Gastroesophageal sphincter (tissue), 3 donors: ENCODE measurements at regions not wholly inside any gene's neighbourhood (a gene's known extent, or its start where the extent isn't known, plus 50 kb on each side); places are given as distances from the start of the nearest gene placed in this dataset.

ENCODE experiments used
- CTCF ChIP-seq, 4 experiments: fragments of 200-600 bp in 2 of 4; fragments of 450-650 bp in 2 of 4; sonication (generic) in 1 of 4; IDR thresholded peaks; one replicate each; pipeline ENCODE4 v1.5.1; 2017 to 2019; ENCODE audit warnings: antibody characterized with exemption in 4 of 4, mild to moderate bottlenecking in 2 of 4, moderate library complexity in 2 of 4
- EP300 ChIP-seq: sonication (generic); formaldehyde crosslinking; IDR thresholded peaks from one replicate; pipeline ENCODE4 v1.6.1; 2017; ENCODE audit warnings: antibody characterized with exemption, mild to moderate bottlenecking
- POLR2A ChIP-seq, 2 donors: fragments of 450-650 bp; IDR thresholded peaks; one replicate each; pipeline ENCODE4 v1.6.1; 2017; ENCODE audit warnings: antibody characterized with exemption in 2 of 2, mild to moderate bottlenecking in 2 of 2, moderate library complexity in 1 of 2

- no peak for TF ChIP-seq CTCF (IDR thresholded peaks at IDR 0.05)
- no peak for TF ChIP-seq EP300
- TF ChIP-seq POLR2A (IDR thresholded peaks at IDR 0.05) = no peak
Observed at GRCh38 chr1:105652109-105652508, 1404.4 kb upstream of the PRMT6 start.
